HEK293 (cell line): ENCODE measurements at regions not wholly inside any gene's neighbourhood (a gene's known extent, or its start where the extent isn't known, plus 50 kb on each side); places are given as distances from the start of the nearest gene placed in this dataset.

Experiments
- TF ChIP-seq, protein P1 (sequence below): fragments of 450-650 bp; formaldehyde crosslinking; IDR thresholded peaks from 2 replicates; pipeline ENCODE4 v1.5.1; 2016; ENCODE audit warnings: missing biosample characterization, missing genetic modification characterization
- TF ChIP-seq, protein P2 (sequence below): fragments of 450-650 bp; formaldehyde crosslinking; IDR thresholded peaks from 2 replicates; pipeline ENCODE4 v1.5.1; 2016; ENCODE audit warnings: missing biosample characterization, missing genetic modification characterization

DNA sequence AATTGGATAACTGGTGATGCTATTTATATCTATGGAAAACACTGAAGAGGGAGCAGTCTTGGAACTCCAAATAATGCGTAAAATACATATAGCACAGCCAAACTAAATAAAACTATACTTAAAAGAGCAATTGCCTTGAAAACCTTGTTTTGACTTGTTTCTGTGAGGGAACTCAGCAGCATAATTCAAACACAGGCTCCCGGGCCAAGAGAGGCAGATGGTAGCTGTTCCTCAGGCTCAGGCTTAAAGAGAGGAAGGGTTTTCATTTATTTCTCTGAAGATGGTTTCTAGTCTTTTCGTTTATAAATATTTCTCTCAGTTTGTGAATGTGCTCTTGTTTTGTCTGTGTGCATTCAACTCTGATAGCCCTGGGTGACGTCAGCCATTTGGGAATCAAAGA, 82.4 kb downstream of the FANCF start:
- TF ChIP-seq, protein P1, sequence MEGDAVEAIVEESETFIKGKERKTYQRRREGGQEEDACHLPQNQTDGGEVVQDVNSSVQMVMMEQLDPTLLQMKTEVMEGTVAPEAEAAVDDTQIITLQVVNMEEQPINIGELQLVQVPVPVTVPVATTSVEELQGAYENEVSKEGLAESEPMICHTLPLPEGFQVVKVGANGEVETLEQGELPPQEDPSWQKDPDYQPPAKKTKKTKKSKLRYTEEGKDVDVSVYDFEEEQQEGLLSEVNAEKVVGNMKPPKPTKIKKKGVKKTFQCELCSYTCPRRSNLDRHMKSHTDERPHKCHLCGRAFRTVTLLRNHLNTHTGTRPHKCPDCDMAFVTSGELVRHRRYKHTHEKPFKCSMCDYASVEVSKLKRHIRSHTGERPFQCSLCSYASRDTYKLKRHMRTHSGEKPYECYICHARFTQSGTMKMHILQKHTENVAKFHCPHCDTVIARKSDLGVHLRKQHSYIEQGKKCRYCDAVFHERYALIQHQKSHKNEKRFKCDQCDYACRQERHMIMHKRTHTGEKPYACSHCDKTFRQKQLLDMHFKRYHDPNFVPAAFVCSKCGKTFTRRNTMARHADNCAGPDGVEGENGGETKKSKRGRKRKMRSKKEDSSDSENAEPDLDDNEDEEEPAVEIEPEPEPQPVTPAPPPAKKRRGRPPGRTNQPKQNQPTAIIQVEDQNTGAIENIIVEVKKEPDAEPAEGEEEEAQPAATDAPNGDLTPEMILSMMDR (tag by site-specific recombination): no peak
- TF ChIP-seq, protein P2, sequence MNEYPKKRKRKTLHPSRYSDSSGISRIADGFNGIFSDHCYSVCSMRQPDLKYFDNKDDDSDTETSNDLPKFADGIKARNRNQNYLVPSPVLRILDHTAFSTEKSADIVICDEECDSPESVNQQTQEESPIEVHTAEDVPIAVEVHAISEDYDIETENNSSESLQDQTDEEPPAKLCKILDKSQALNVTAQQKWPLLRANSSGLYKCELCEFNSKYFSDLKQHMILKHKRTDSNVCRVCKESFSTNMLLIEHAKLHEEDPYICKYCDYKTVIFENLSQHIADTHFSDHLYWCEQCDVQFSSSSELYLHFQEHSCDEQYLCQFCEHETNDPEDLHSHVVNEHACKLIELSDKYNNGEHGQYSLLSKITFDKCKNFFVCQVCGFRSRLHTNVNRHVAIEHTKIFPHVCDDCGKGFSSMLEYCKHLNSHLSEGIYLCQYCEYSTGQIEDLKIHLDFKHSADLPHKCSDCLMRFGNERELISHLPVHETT (tag by site-specific recombination): no peak
